Hepatocyte (in vitro differentiated cells): ENCODE measurements at regions not wholly inside any gene's neighbourhood (a gene's known extent, or its start where the extent isn't known, plus 50 kb on each side); places are given as distances from the start of the nearest gene placed in this dataset.

Experiments used
- EZH2 ChIP-seq: fragments of 200-600 bp; sonication (generic); IDR thresholded peaks from 2 replicates; pipeline ENCODE4 v1.6.1; 2016; ENCODE audit warnings: antibody characterized with exemption, mild to moderate bottlenecking, borderline replicate concordance
- EZH2phosphoT487 ChIP-seq: fragments of 200-600 bp; sonication (generic); IDR thresholded peaks from one replicate; pipeline ENCODE4 v1.6.1; 2018; ENCODE audit warnings: antibody characterized with exemption, mild to moderate bottlenecking, low read depth, moderate library complexity; ENCODE audit not compliant: unreplicated experiment, severe bottlenecking
- TF ChIP-seq, protein P1 (sequence below): fragments of 200-600 bp; sonication (generic); IDR thresholded peaks from 2 replicates; pipeline ENCODE4 v1.5.1; 2016; ENCODE audit warnings: antibody characterized with exemption, mild to moderate bottlenecking; ENCODE audit not compliant: poor library complexity

DNA sequence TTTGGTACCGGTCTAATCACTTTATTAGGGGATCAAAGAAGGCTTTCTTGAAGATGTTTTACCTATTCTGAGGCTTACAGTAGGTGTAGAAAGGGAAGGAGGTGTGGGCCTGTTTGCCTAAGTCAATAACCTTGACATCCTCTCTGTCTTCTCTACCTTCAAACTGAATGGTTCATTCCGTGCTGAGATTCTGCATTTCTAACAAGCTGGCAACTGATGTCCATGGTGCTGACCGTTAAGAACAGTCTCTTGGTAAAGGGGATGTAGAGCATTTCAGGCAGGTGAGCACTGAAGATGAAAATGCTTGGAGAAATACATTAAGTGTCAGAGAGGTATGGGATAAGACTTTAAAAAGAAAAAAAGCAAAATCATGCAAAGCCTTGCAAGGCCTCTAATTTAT is 51.5 kb upstream of the DGKB start:
- TF ChIP-seq, protein P1, sequence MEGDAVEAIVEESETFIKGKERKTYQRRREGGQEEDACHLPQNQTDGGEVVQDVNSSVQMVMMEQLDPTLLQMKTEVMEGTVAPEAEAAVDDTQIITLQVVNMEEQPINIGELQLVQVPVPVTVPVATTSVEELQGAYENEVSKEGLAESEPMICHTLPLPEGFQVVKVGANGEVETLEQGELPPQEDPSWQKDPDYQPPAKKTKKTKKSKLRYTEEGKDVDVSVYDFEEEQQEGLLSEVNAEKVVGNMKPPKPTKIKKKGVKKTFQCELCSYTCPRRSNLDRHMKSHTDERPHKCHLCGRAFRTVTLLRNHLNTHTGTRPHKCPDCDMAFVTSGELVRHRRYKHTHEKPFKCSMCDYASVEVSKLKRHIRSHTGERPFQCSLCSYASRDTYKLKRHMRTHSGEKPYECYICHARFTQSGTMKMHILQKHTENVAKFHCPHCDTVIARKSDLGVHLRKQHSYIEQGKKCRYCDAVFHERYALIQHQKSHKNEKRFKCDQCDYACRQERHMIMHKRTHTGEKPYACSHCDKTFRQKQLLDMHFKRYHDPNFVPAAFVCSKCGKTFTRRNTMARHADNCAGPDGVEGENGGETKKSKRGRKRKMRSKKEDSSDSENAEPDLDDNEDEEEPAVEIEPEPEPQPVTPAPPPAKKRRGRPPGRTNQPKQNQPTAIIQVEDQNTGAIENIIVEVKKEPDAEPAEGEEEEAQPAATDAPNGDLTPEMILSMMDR: no peak
- TF ChIP-seq EZH2: no peak
- TF ChIP-seq EZH2phosphoT487: no peak
